ENCODE measurements at regions not wholly inside any gene's neighbourhood (a gene's known extent, or its start where the extent isn't known, plus 50 kb on each side); places are given as distances from the start of the nearest gene placed in this dataset.

DNA sequence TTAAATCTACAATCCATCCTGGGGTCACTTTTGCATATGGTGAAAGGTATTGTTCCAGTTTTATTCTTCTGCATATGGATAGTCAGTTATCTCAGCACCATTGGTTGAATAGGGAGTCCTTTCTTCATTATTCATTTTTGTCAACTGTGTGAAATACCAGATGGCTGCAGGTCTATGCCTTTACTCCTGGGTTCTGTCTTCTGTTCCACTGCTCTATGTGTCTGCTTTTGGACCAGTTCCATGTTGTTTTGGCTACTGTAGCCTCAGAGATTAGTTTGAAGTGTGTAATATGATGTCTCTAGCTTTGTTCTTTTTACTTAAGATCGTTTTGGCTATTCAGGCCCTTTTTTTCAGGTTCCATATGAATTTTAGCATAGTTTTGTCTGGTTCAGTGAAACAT is 795.8 kb downstream of the OTOL1 start:
- H3K4me1 Mint-ChIP-seq (ENCODE audit: unreplicated experiment), result no peaks in the 10 kb centered on the region
- TF ChIP-seq, protein P1, sequence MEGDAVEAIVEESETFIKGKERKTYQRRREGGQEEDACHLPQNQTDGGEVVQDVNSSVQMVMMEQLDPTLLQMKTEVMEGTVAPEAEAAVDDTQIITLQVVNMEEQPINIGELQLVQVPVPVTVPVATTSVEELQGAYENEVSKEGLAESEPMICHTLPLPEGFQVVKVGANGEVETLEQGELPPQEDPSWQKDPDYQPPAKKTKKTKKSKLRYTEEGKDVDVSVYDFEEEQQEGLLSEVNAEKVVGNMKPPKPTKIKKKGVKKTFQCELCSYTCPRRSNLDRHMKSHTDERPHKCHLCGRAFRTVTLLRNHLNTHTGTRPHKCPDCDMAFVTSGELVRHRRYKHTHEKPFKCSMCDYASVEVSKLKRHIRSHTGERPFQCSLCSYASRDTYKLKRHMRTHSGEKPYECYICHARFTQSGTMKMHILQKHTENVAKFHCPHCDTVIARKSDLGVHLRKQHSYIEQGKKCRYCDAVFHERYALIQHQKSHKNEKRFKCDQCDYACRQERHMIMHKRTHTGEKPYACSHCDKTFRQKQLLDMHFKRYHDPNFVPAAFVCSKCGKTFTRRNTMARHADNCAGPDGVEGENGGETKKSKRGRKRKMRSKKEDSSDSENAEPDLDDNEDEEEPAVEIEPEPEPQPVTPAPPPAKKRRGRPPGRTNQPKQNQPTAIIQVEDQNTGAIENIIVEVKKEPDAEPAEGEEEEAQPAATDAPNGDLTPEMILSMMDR (IDR thresholded peaks at IDR 0.05; ENCODE audit: unreplicated experiment), result no peak
- H3K4me3 Mint-ChIP-seq (ENCODE audit: unreplicated experiment), result no peak overlapping the region
- DNase-seq (ENCODE audit: low spot score), result no peak
- H3K27ac Mint-ChIP-seq (ENCODE audit: unreplicated experiment), result no peak overlapping the region
- no peaks in the 10 kb centered on the region for H3K27me3 Mint-ChIP-seq (ENCODE audit: unreplicated experiment)
- H3K9me3 Mint-ChIP-seq (ENCODE audit: unreplicated experiment), result no peaks in the 10 kb centered on the region
- no peaks in the 10 kb centered on the region for H3K36me3 Mint-ChIP-seq (ENCODE audit: low read depth, unreplicated experiment)

DNA sequence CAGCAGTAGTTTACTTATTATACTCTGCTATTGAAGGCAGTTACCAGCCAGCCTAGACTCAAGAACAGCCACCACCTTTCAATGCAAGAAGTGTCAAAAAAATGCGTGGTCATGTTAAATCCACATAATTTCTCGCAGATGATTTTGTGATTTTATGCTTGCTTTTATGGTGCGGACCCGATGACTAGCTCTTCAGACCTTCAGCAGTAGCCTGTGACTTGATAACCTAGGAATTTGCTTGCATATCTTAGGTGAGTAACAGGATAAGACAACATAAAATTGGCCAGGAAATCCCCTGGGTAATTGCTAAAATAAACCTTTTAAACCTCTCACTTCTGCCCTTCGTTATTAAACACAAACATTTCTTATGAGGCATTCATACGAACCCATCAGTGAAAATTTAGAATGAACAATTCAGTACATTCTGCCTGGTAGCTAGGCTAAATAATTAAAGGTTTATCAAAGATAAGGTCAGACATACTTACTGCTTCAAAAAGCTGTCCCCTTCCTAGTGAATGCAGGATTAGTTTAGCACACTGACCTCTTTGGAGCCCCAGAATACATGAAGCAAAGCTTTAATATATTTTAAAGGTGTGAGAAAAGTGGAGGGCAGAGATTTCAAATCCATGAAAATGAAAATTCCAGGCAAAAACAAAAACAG is 798.8 kb downstream of the OTOL1 start:
- Mint-ChIP-seq H3K4me1 (ENCODE audit: unreplicated experiment) (no peaks in the 10 kb centered on the region), H3K27ac (ENCODE audit: unreplicated experiment) (no peak overlapping the region), H3K9me3 (ENCODE audit: unreplicated experiment) (no peaks in the 10 kb centered on the region), H3K4me3 (ENCODE audit: unreplicated experiment) (no peak overlapping the region), H3K27me3 (ENCODE audit: unreplicated experiment) (no peaks in the 10 kb centered on the region), H3K36me3 (ENCODE audit: low read depth, unreplicated experiment) (no peaks in the 10 kb centered on the region)
- TF ChIP-seq, protein P1 (IDR thresholded peaks at IDR 0.05; ENCODE audit: unreplicated experiment), result no peak
- no peak for DNase-seq (ENCODE audit: low spot score)

- TF ChIP-seq, protein P1 (IDR thresholded peaks at IDR 0.05; ENCODE audit: unreplicated experiment), result no peak
- no peaks in the 10 kb centered on the region for H3K36me3 Mint-ChIP-seq (ENCODE audit: low read depth, unreplicated experiment)
- H3K9me3 Mint-ChIP-seq (ENCODE audit: unreplicated experiment), result no peaks in the 10 kb centered on the region
- no peak overlapping the region for H3K27ac Mint-ChIP-seq (ENCODE audit: unreplicated experiment)
- no peak overlapping the region for H3K4me3 Mint-ChIP-seq (ENCODE audit: unreplicated experiment)
- H3K27me3 Mint-ChIP-seq (ENCODE audit: unreplicated experiment), result no peaks in the 10 kb centered on the region
- DNase-seq (ENCODE audit: low spot score), result no peak
- H3K4me1 Mint-ChIP-seq (ENCODE audit: unreplicated experiment), result no peaks in the 10 kb centered on the region
Measured at GRCh38 chr3:162302983-162303624, 806.5 kb downstream of the OTOL1 start.

DNA sequence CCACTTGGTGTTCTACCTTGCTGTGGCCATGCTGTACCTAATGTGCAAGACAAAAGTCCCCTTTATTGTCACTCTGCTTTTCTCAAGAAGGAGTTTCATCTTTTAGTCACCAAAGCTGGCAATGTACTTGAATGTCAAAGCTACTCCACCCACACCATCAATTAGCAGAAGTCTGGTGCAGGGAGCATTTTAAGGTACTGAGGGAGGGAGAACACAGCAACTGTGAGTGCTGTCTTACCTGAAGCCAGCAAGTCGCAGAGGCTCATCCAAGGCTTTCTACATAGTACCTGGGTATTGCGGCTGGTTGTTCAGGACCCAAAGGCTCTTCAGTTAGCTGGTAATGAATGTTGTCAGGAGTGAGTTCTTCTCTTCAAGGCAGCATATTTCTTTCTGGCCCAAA is 820.4 kb downstream of the OTOL1 start:
- Mint-ChIP-seq H3K36me3 (ENCODE audit: low read depth, unreplicated experiment) (no peaks in the 10 kb centered on the region), H3K4me1 (ENCODE audit: unreplicated experiment) (no peaks in the 10 kb centered on the region), H3K27me3 (ENCODE audit: unreplicated experiment) (no peaks in the 10 kb centered on the region), H3K4me3 (ENCODE audit: unreplicated experiment) (no peak overlapping the region), H3K27ac (ENCODE audit: unreplicated experiment) (no peak overlapping the region), H3K9me3 (ENCODE audit: unreplicated experiment) (no peaks in the 10 kb centered on the region)
- TF ChIP-seq, protein P1 (IDR thresholded peaks at IDR 0.05; ENCODE audit: unreplicated experiment), result no peak
- DNase-seq (ENCODE audit: low spot score), result no peak

DNA sequence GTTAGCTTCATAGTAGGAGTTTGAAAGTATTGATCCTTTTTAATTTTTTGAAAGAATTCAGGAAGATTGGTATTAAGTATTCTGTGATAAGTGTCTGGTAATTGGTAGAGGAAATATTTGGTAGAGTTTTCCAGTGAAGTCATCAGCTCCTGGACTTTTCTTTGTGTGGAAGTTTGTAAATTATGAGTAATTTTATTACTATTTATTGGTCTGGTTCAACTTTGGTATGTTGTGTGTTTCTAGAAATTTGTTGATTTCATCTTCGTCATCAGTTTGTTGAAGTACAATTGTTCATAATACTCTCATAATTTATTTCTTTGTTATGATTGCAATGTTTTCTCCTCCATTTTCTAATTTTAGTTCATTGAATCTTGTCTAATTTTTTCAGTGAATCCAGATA is 832.0 kb downstream of the OTOL1 start:
- H3K27ac Mint-ChIP-seq (ENCODE audit: unreplicated experiment), result no peak overlapping the region
- no peak overlapping the region for H3K4me3 Mint-ChIP-seq (ENCODE audit: unreplicated experiment)

More for the DNA sequence above, 832.0 kb downstream of the OTOL1 start:
- TF ChIP-seq, protein P1 (IDR thresholded peaks at IDR 0.05; ENCODE audit: unreplicated experiment), result no peak
- no peak for DNase-seq (ENCODE audit: low spot score)
- Mint-ChIP-seq H3K9me3 (ENCODE audit: unreplicated experiment) (no peaks in the 10 kb centered on the region), H3K27me3 (ENCODE audit: unreplicated experiment) (no peaks in the 10 kb centered on the region), H3K36me3 (ENCODE audit: low read depth, unreplicated experiment) (no peaks in the 10 kb centered on the region), H3K4me1 (ENCODE audit: unreplicated experiment) (no peaks in the 10 kb centered on the region)
